GM19463 (cell line): ENCODE measurements at regions not wholly inside any gene's neighbourhood (a gene's known extent, or its start where the extent isn't known, plus 50 kb on each side); places are given as distances from the start of the nearest gene placed in this dataset.
"Not testable (repeated sequence)": the region's sequence is repeated elsewhere in the genome, so short reads cannot be mapped to it uniquely, and the experiment has no call there.

Experiments used
- ATAC-seq: cut with Tn5 transposase; IDR thresholded peaks from one replicate; pipeline ENCODE4 v1.9.1; 2021; ENCODE audit warnings: mild to moderate bottlenecking, moderate library complexity; ENCODE audit not compliant: unreplicated experiment

DNA sequence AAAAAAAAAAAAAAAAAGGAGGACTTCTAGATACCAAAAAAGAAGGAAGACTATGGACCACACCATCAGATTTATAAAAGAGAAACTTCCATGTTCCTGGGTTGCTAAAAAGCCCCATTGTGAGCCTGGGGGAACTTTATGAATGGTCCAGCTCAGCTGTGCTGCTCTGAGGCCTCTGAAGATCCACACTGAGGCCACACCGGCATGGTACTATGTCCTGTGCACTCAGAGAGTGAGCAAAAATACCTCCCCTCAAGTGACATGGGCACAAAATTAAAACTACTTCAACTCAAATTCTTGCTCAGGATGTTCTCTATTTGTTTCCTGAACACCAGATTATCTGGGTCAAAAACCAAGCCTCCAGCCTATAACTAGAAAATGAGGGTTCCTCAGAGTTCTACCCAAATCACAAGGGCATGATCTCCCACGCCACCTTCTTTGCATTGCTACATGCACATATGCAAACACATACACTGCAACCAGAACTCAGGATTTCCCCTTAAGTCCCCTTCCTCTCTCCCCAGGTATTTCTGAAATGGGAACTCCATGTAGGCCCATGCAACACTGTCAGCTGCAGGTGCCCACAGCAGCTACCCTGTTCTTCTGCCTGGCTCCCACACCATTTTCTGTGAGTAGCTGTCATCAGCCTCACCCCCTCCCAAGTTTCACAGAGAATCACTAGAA lies 94.4 kb downstream of the SH3GLB1 start:
- ATAC-seq: peak; percentile 62

DNA sequence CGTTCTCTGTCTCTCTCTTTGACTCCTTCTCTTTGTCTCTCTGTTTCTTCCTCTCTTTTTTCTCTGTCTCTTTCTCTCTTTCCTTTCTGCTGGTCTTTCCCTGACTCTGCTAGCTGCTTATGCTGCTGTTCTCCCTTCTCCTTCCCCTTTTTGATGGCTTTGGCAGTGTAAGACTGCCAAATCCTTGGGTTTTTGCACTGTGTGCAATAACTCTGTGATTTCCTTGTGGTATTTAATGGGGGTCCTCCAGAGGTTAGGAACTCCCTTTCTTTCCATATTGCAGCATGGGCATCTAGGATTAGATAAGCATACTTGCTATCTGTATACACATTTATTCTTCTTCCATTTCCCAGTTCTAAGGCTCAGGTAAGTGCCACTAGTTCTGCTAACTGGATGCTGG lies 99.3 kb downstream of the SH3GLB1 start:
- ATAC-seq: not testable (repeated sequence)

GRCh38 chr1:86805898-86806519 lies 101.6 kb downstream of the SH3GLB1 start:
- not testable (repeated sequence) for ATAC-seq

DNA sequence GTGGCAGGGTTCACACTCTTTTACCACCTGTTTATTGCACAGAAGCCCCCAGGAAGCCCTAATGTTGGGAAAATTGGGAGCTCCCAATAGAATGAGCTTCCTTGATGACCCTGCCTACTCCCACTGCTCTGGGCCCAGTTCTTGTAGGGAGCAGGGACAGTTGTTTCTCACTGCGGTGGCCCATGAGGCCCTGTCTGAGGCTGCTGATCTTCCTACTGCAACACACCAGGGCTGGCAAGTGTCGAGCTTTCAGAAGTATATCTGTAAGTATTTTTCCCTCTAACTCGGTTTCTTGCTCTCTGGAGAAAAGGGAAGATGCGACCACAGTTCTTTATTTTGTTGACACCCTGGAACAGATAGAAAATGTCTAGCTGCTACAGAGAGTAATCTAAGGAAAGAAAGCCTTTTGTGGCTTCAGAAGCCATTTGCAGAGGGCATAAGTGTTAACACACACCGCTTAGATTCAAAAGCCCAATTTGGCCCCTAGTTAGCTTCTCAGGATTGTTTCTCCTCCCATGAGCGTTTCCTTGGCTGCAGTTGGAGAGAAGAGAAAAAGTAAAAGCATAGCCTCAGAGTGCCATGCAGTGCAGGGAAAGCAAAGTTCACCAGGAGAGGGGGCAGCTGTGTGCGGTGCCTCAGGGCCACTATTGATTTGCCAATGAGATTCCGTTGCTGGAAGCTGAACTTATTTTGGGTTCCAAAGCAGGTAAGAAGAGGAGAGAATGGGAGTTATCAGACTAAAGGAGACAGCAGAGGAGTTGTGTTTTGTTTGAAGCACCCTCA lies 102.6 kb downstream of the SELENOF start:
- no peak for ATAC-seq

DNA sequence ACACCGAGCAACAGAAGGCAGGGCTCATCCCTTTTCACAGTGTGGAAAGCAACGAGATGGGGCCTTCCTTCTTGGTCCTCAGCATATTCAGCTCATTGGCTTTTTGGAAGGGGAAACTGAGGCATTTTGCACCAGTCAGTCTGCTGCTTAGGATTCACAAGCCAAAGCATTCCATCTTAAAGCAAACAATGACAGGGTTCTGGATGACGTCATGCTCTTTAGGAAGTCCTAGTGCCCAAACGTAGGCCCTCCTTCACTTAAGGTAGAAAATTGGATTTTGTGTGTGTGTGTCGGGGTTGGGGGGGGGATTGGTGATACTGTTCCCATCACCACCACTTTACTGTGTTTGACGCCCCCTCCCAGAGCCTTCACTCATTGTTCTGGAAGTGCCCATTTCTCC lies 101.6 kb downstream of the SELENOF start:
- ATAC-seq: no peak
